GM18508 (cell line): ENCODE measurements at regions not wholly inside any gene's neighbourhood (a gene's known extent, or its start where the extent isn't known, plus 50 kb on each side); places are given as distances from the start of the nearest gene placed in this dataset.
"Not testable (repeated sequence)": the region's sequence is repeated elsewhere in the genome, so short reads cannot be mapped to it uniquely, and the experiment has no call there.

ENCODE experiments used
- ATAC-seq: cut with Tn5 transposase; IDR thresholded peaks from one replicate; pipeline ENCODE4 v1.9.1; 2021; ENCODE audit warnings: moderate number of reproducible peaks; ENCODE audit not compliant: insufficient read depth, unreplicated experiment

GRCh38 chr9:74358959-74359358, 138.2 kb upstream of the RORB start:
- ATAC-seq, result no peak

DNA sequence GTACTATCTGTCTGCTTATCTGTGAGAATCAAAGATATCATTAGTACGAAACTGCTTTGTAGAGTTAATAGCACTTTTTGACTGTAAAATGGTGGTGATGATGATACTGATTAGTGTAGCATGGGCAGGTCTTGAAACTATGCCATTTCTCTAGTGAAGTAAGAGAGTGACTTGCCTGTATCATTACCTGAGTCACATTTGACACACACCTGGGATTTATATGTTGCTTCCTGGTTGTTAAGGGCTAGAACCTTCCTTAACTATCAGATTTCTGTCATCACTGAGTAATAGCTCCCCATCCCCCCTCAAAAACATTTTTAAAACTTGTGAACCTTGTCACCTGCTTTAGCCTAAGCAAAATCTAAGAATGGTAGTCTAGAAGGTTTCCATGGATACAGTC, 135.6 kb upstream of the RORB start:
- no peak for ATAC-seq

GRCh38 chr9:74362423-74362822, 134.7 kb upstream of the RORB start:
- ATAC-seq, result no peak

DNA sequence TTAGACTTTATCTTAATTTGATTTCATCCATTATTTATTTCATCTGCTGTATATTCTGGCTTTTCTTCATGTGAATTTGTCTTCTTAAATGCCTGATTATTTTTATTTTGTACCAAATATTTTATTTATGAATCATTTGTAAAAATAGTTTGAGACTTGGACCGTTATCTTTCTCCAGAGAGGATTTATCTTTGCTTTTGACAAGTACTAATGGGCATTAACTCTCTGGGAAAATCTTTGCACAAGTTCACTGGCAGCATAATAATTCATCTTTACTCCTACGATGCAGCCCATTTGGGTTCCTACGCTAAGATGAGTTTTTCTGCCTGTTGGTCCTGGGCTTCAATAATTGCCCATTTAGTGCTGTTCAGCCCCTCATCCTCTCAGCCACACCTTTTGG, 131.0 kb upstream of the RORB start:
- ATAC-seq, result no peak

GRCh38 chr9:74369844-74370243, 127.3 kb upstream of the RORB start:
- no peak for ATAC-seq

GRCh38 chr9:74373348-74373747, 123.8 kb upstream of the RORB start:
- ATAC-seq, result no peak

GRCh38 chr9:74379718-74380117, 117.4 kb upstream of the RORB start:
- ATAC-seq, result no peak

DNA sequence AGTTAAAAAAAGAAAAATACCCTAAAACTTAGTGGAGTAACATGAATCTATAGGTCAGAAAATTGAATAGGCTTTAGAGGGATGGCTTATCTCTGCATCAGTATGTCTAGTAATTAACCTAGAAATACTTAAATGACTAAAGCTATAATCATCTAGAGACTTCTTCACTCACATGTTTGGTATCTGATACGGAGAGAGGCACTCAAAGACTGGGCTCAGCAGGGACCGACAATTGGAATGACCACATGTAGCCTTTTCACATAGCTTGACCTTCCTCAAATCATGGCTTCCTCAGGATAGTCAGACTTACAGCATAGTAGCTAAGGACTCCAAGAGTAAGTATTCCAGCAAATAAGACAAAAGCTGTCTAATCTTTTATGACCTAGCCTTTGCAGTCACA, 105.3 kb upstream of the RORB start:
- no peak for ATAC-seq

DNA sequence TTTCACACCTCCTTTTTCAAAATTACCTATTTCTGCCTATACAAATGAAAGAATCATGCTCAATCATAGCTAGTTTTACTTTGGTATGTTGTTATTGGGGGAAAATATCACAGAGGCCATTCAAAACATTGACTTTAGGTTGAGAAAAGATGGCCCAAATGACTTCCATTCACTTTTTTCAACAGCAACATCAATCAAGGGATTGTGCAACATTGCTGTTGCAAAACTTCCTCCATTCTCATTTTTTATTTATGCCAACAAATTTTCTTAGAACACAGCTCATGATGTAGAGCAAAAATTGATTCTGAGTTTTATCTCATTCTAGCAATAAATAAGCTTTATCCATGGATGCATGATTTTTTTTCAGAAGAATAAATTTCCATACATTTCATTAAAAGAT, 93.6 kb upstream of the RORB start:
- ATAC-seq, result no peak

- ATAC-seq, result no peak
Measured at GRCh38 chr9:74404620-74405019, 92.5 kb upstream of the RORB start.

DNA sequence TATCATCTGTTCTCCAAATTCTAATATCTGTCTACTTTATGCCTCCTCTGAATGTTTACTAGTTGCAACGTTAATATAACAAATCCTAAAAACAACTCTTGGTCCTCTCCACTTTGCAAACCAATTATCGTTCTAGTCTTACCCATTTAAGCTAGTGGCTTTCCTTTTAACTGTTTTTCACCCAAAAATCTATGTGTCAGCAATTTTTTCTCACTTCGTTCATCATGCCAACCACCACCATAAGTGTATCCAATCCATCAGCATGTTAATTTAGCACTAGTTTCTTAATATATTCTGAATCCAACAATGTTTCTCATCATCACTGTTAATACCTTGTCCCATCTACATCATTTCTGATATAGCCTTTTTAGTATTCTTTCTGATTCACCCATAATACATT, 90.0 kb upstream of the RORB start:
- no peak for ATAC-seq

- ATAC-seq, result no peak
Measured at GRCh38 chr9:74412236-74412979, 84.7 kb upstream of the RORB start.

GRCh38 chr9:74413876-74414275, 83.3 kb upstream of the RORB start:
- ATAC-seq, result no peak

DNA sequence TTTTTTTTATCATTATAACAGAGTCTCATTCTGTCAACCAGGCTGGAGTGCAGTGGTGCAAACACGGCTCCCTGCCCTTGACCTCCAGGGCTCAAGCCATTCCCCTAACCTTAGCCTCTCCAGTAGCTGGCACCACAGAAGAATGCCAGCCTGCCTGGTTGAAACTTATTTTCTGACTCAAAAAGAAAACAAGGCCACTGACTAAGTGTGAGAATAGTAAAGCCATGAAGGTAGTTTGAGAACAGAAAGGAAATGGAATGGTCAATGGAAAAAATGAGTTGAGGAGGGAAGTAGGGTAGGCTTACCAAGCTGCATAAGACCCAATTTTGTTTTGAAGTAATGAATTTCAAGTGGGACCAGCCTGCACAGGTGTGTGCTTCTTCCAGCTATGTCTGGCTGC, 82.8 kb upstream of the RORB start:
- no peak for ATAC-seq

GRCh38 chr9:74415995-74416394, 81.1 kb upstream of the RORB start:
- ATAC-seq, result peak; percentile 63

DNA sequence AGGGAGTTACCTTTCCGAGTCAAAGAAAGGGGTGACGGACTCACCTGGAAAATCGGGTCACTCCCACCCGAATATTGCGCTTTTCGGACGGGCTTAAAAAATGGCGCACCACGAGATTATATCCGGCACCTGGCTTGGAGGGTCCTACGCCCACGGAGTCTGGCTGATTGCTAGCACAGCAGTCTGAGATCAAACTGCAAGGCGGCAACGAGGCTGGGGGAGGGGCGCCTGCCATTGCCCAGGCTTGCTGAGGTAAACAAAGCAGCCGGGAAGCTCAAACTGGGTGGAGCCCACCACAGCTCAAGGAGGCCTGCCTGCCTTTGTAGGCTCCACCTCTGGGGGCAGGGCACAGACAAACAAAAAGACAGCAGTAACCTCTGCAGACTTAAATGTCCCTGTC, 72.6 kb upstream of the RORB start:
- not testable (repeated sequence) for ATAC-seq

DNA sequence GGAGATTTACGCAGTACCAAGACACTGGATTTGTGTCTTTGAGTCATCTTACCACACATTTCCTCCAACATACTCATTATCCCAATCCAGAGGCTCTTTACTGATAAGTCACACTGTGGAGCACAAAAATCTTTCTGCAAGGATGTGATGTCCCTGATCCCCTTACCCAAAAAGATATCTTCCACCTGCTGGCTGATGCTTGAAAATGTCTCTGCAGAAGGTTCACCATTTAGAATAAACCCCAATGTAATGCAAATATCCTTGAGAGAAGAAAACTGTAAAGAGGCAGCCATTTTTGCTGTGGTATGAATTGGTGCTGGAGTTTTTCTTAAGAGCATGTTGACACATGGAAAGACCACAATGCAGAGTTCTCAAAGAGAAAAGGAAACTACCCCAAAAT, 65.7 kb upstream of the RORB start:
- no peak for ATAC-seq

- ATAC-seq, result no peak
Measured at GRCh38 chr9:74443036-74443750, 53.9 kb upstream of the RORB start.

- no peak for ATAC-seq
Measured at GRCh38 chr9:74444369-74444768, 52.8 kb upstream of the RORB start.
